ENCODE measurements at regions not wholly inside any gene's neighbourhood (a gene's known extent, or its start where the extent isn't known, plus 50 kb on each side); places are given as distances from the start of the nearest gene placed in this dataset.
"Not testable (repeated sequence)": the region's sequence is repeated elsewhere in the genome, so short reads cannot be mapped to it uniquely, and the experiment has no call there.

DNA sequence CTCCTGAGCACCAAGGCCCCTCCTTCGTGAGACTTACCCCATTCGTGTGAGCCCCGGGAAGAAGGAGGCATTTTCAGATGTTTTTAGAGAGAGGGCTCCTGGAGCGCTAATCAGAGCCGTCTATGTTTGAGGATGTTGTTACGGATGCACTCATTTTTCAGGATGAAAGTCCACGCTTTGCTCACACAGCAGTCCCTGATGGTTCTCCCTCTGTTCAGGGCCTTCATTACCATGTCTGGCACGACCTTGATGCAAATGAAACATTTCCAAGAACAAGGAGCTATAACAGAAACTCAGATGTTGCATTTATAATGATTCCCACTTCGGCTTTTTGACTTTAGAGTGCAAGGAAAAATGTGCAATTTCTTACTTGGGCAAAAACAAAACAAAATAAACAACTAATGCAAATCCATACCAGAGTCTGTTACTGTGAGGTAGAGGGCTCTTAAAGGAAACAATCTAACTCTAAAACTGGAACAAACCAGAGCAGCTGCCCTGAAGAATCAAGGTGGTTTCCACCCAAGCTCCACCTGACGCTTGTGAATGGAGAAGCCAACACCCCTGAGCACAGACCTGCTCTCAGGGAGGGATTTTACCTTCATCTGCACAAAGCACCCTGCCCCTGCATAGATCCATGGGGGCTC lies 181.7 kb upstream of the FAM240B start:
- TF ChIP-seq, protein P1, sequence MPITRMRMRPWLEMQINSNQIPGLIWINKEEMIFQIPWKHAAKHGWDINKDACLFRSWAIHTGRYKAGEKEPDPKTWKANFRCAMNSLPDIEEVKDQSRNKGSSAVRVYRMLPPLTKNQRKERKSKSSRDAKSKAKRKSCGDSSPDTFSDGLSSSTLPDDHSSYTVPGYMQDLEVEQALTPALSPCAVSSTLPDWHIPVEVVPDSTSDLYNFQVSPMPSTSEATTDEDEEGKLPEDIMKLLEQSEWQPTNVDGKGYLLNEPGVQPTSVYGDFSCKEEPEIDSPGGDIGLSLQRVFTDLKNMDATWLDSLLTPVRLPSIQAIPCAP (CRISPR knock-in tag; IDR thresholded peaks at IDR 0.05), result not testable (repeated sequence)
- not testable (repeated sequence) for TF ChIP-seq PRRX2 (CRISPR knock-in tag; IDR thresholded peaks at IDR 0.05); SMAD3 (CRISPR knock-in tag; IDR thresholded peaks at IDR 0.05; ENCODE audit: borderline replicate concordance); ZNF232 (CRISPR knock-in tag; IDR thresholded peaks at IDR 0.05); IRF2 (CRISPR knock-in tag; IDR thresholded peaks at IDR 0.05; ENCODE audit: borderline replicate concordance, low read depth)
- TF ChIP-seq, protein P2, sequence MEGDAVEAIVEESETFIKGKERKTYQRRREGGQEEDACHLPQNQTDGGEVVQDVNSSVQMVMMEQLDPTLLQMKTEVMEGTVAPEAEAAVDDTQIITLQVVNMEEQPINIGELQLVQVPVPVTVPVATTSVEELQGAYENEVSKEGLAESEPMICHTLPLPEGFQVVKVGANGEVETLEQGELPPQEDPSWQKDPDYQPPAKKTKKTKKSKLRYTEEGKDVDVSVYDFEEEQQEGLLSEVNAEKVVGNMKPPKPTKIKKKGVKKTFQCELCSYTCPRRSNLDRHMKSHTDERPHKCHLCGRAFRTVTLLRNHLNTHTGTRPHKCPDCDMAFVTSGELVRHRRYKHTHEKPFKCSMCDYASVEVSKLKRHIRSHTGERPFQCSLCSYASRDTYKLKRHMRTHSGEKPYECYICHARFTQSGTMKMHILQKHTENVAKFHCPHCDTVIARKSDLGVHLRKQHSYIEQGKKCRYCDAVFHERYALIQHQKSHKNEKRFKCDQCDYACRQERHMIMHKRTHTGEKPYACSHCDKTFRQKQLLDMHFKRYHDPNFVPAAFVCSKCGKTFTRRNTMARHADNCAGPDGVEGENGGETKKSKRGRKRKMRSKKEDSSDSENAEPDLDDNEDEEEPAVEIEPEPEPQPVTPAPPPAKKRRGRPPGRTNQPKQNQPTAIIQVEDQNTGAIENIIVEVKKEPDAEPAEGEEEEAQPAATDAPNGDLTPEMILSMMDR (IDR thresholded peaks at IDR 0.05), result not testable (repeated sequence)

Data from WTC11 (cell line).